Calu3 (cell line): ENCODE measurements at regions not wholly inside any gene's neighbourhood (a gene's known extent, or its start where the extent isn't known, plus 50 kb on each side); places are given as distances from the start of the nearest gene placed in this dataset.

Experiments
- BruUV-seq: library from RNA; stranded (reverse); fragments of 400-500 nt; replicated peaks from 2 replicates; lab custom pipeline; 2021; lab: Mats Ljungman, UMichigan
- CTCF ChIA-PET: fragments of 300-600 bp; sonication (Branson Sonifier 250); formaldehyde crosslinking; loops from one replicate; lab custom pipeline; 2022; ENCODE audit warnings: antibody characterized with exemption; lab: Charles Lee
- DNase-seq: peaks from one replicate; pipeline ENCODE4 v3.0.0; 2022
- H3K27ac Mint-ChIP-seq: one replicate; pipeline ENCODE4 v1.8.0; 2022; ENCODE audit warnings: mixed read lengths; ENCODE audit not compliant: unreplicated experiment
- H3K27me3 Mint-ChIP-seq: one replicate; pipeline ENCODE4 v1.8.0; 2022; ENCODE audit warnings: mixed read lengths; ENCODE audit not compliant: unreplicated experiment
- H3K36me3 Mint-ChIP-seq: one replicate; pipeline ENCODE4 v1.8.0; 2022; ENCODE audit warnings: mild to moderate bottlenecking, moderate library complexity, mixed read lengths; ENCODE audit not compliant: insufficient read depth, unreplicated experiment
- H3K4me1 Mint-ChIP-seq: one replicate; pipeline ENCODE4 v1.8.0; 2022; ENCODE audit warnings: mild to moderate bottlenecking, low read depth, mixed read lengths; ENCODE audit not compliant: unreplicated experiment
- H3K4me3 Mint-ChIP-seq: one replicate; pipeline ENCODE4 v1.8.0; 2022; ENCODE audit warnings: mild to moderate bottlenecking, low read depth, moderate library complexity, mixed read lengths; ENCODE audit not compliant: unreplicated experiment
- H3K9me3 Mint-ChIP-seq: one replicate; pipeline ENCODE4 v1.8.0; 2022; ENCODE audit warnings: low read depth, mixed read lengths; ENCODE audit not compliant: unreplicated experiment
- CTCF ChIP-seq: fragments of 200-600 bp; IDR thresholded peaks from one replicate; pipeline ENCODE4 v1.8.0; 2022; ENCODE audit warnings: antibody characterized with exemption; ENCODE audit not compliant: unreplicated experiment
- intact Hi-C: fragments of 100-400 bp; cut with micrococcal nuclease; formaldehyde crosslinking; loops from one replicate; pipeline ENCODE4 v1.10.0; 2022; ENCODE audit not compliant: unreplicated experiment

DNA sequence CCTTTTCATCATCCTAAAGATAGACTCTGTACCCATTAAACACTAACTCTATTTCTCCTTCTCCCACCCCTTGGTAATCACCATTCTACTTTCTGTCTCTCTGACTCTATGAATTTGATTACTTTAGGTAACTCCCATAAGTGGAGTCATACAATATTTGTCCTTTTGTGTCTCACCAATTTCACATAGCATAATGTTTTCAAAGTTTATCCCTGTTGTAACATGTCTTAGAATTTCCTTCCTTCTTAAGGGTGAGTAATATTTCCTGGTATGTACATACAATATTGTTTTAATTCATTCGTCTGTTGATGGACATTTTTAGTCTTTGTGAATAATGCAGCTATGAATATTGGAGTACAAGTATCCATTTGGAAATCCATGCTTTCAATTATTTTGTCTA is 50.9 kb upstream of the CDCA7L start:
- CTCF ChIA-PET: interaction anchor here (0.5 to 1.3 kb wide), 4 partner anchors 26 to 230 kb away, joined by 3 to 5 read pairs (median 4); no protein-coding TSS in a partner anchor
- Mint-ChIP-seq H3K4me3 (no peak overlapping the region), H3K4me1 (peaks cover 8% of the 10 kb centered on the region), H3K36me3 (no peaks in the 10 kb centered on the region), H3K9me3 (no peaks in the 10 kb centered on the region), H3K27me3 (no peaks in the 10 kb centered on the region), H3K27ac (no peak overlapping the region)
- no TSS peak for BruUV-seq
- DNase-seq: no peak
- intact Hi-C loops: no loop called here
- TF ChIP-seq CTCF: no peak
